ENCODE measurements at regions not wholly inside any gene's neighbourhood (a gene's known extent, or its start where the extent isn't known, plus 50 kb on each side); places are given as distances from the start of the nearest gene placed in this dataset.

DNA sequence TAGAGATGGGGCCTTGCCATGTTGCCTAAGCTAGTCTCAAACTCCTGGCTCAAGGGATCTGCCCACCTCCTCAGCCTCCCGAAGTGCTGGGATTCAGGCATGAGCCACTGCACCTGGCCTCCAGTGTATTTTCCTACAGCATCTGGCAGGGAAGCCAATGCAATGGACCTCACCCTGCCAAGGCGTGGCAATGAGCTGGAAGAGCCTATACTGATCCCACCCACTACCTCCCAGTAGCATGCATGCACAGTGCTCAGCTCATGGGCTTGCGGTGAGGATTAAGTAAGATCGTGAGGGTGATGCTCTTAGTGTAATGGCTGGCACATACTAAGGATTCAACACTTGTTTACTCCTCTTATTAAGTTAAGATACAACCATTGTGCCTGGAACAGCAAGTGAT lies 69.7 kb downstream of the PHLDA1 start:
- no peak overlapping the region for H3K27ac ChIP-seq
- TF ChIP-seq CTCF (conservative IDR thresholded peaks at IDR 0.05; ENCODE audit: low read depth): no peak
- DNase-seq (ENCODE audit: low spot score): no peak
- ChIA-PET POLR2A (ENCODE audit: low non-redundant PET) (no interaction called here), CTCF (interaction anchor here (0.7 kb wide), 1 partner anchor 11 kb away, joined by 3 read pairs; no protein-coding TSS in a partner anchor)

DNA sequence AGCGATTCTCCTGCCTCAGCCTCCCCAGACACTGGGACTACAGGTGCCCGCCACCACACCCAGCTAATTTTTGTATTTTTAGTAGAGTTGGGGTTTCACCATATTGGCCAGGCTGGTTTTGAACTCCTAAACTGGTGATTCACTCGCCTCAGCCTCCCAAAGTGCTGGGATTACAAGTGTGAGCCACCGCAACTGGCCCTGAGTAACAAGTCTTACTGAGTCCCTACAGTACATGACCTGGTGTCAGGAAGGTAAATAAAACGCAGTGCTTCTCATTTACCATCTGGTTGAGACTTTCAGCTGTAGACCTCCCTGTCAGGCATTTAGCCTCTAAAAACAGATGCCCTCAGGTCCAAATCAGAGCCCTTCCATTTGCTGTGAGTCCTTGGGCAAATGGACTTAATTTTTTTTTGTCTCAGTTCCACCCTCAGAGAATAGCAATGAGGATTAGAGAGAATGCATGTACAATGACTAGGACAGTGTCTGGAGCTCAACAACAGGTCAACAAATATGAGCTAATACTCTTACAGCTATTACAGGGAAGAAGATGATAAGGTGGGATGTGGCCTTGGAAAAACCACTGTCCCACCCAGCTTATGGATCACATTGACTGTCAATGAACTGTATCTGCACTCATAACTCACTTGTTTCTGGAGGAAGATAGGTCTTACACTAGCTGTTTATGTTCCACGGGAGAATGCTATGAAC lies 70.5 kb downstream of the PHLDA1 start:
- no peak for DNase-seq (ENCODE audit: low spot score)
- ChIA-PET POLR2A (ENCODE audit: low non-redundant PET) (no interaction called here), CTCF (interaction anchor here (0.7 kb wide), 1 partner anchor 10 kb away, joined by 3 read pairs; no protein-coding TSS in a partner anchor)
- no peak for TF ChIP-seq CTCF (conservative IDR thresholded peaks at IDR 0.05; ENCODE audit: low read depth)
- no peak overlapping the region for H3K27ac ChIP-seq

- POLR2A ChIA-PET (ENCODE audit: low non-redundant PET): no interaction called here
- DNase-seq (ENCODE audit: low spot score): no peak
- CTCF ChIA-PET: interaction anchor here (1.3 kb wide), 1 partner anchor 9 kb away, joined by 7 read pairs; no protein-coding TSS in a partner anchor
- TF ChIP-seq CTCF (conservative IDR thresholded peaks at IDR 0.05; ENCODE audit: low read depth): no peak
- no peak overlapping the region for H3K27ac ChIP-seq
Observed at GRCh38 chr12:75960086-75960910, 71.3 kb downstream of the PHLDA1 start.

- no peak for TF ChIP-seq CTCF (conservative IDR thresholded peaks at IDR 0.05; ENCODE audit: low read depth)
- no peak for DNase-seq (ENCODE audit: low spot score)
- H3K27ac ChIP-seq: no peak overlapping the region
- ChIA-PET CTCF (interaction anchor here (0.5 to 1.3 kb wide), 2 partner anchors 10 to 71 kb away, joined by 3 to 7 read pairs; no protein-coding TSS in a partner anchor), POLR2A (ENCODE audit: low non-redundant PET) (no interaction called here)
Observed at GRCh38 chr12:75959506-75959905, 72.1 kb downstream of the PHLDA1 start.

GRCh38 chr12:75959060-75959459 lies 72.5 kb downstream of the PHLDA1 start:
- no peak for DNase-seq (ENCODE audit: low spot score)
- POLR2A ChIA-PET (ENCODE audit: low non-redundant PET): no interaction called here
- CTCF ChIA-PET: interaction anchor here (0.5 to 1.3 kb wide), 2 partner anchors 10 to 71 kb away, joined by 3 to 7 read pairs; no protein-coding TSS in a partner anchor

More at GRCh38 chr12:75959060-75959459, 72.5 kb downstream of the PHLDA1 start:
- H3K27ac ChIP-seq: no peak overlapping the region
- no peak for TF ChIP-seq CTCF (conservative IDR thresholded peaks at IDR 0.05; ENCODE audit: low read depth)

Data from RWPE1 (cell line).